Heart left ventricle (tissue), 13 donors: ENCODE measurements at regions not wholly inside any gene's neighbourhood (a gene's known extent, or its start where the extent isn't known, plus 50 kb on each side); places are given as distances from the start of the nearest gene placed in this dataset.

Experiments used
- POLR2A ChIP-seq, 2 donors: fragments of 450-650 bp; IDR thresholded peaks; one replicate each; pipeline ENCODE4 v1.6.1; 2017; ENCODE audit warnings: antibody characterized with exemption in 2 of 2, mild to moderate bottlenecking in 2 of 2, moderate library complexity in 2 of 2
- TF ChIP-seq, protein P1 (sequence below), 12 donors: fragments of 200-600 bp; sonication (generic) in 4 of 12; IDR thresholded peaks; one replicate each; pipeline versions ENCODE4 v1.5.0 to v1.8.0; 2018 to 2022; ENCODE audit warnings: antibody characterized with exemption in 12 of 12, mild to moderate bottlenecking in 5 of 12
- donor health status: ischemic (EF 13 %, LVEDD 7.1; RV severe dilation, severe dysfunction).
- donor health status: DM: no; HTN: yes; CAD: no.
- donor health status: DM: no; HTN: no; CAD: no.
- donor health status: ischemic (EF 25% LVEDD 6.9; RV normal size, moderate dysfunction).
- donor health status: ischemic (EF 25% LVEDD 5.7; RV mildly dilated, moderate dysfunction).
- donor health status: ischemic (EF 35%, LVEDD 5.7; RV mildly dilated, moderate dysfunction).
- donor health status: nonischemic (EF 11% LVEDD 7.7; RV severe dilation, severe dysfunction).
- donor health status: DM: yes; HTN: yes; CAD: no.
- donor health status: PGD.
- donor health status: ischemic (EF 29% LVEDD 5.4; RV normal size, mild dysfunction).
- donor health status: nonischemic (EF 23%, LVEDD 6.1; RV moderate dilation, normal function).

GRCh38 chr15:37788767-37789396 is 145.6 kb upstream of the TMCO5A start:
- TF ChIP-seq, protein P1, sequence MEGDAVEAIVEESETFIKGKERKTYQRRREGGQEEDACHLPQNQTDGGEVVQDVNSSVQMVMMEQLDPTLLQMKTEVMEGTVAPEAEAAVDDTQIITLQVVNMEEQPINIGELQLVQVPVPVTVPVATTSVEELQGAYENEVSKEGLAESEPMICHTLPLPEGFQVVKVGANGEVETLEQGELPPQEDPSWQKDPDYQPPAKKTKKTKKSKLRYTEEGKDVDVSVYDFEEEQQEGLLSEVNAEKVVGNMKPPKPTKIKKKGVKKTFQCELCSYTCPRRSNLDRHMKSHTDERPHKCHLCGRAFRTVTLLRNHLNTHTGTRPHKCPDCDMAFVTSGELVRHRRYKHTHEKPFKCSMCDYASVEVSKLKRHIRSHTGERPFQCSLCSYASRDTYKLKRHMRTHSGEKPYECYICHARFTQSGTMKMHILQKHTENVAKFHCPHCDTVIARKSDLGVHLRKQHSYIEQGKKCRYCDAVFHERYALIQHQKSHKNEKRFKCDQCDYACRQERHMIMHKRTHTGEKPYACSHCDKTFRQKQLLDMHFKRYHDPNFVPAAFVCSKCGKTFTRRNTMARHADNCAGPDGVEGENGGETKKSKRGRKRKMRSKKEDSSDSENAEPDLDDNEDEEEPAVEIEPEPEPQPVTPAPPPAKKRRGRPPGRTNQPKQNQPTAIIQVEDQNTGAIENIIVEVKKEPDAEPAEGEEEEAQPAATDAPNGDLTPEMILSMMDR (IDR thresholded peaks at IDR 0.05): no peak
- no peak for TF ChIP-seq POLR2A (IDR thresholded peaks at IDR 0.05)
